Suprapubic skin (tissue), 4 donors: ENCODE measurements at regions not wholly inside any gene's neighbourhood (a gene's known extent, or its start where the extent isn't known, plus 50 kb on each side); places are given as distances from the start of the nearest gene placed in this dataset.

Experiments used
- DNase-seq, 2 donors: peaks; one replicate each; pipeline ENCODE4 v3.0.0-alpha.2; 2019; ENCODE audit warnings: low spot score in 2 of 2
- H3K27ac ChIP-seq: fragments of 200-600 bp; sonication (generic); one replicate; pipeline ENCODE4 v1.5.1; 2019
- H3K27me3 ChIP-seq: fragments of 200-600 bp; sonication (generic); one replicate; pipeline ENCODE4 v1.5.1; 2019
- H3K36me3 ChIP-seq: fragments of 200-600 bp; sonication (generic); one replicate; pipeline ENCODE4 v1.5.1; 2019
- H3K4me1 ChIP-seq: fragments of 200-600 bp; sonication (generic); one replicate; pipeline ENCODE4 v1.5.1; 2019
- H3K4me3 ChIP-seq: fragments of 200-600 bp; sonication (generic); one replicate; pipeline ENCODE4 v1.5.1; 2019; ENCODE audit warnings: mild to moderate bottlenecking
- H3K9me3 ChIP-seq: fragments of 200-600 bp; sonication (generic); one replicate; pipeline ENCODE4 v1.5.1; 2019
- CTCF ChIP-seq, 2 donors: fragments of 200-600 bp in 1 of 2; fragments of 450-650 bp in 1 of 2; sonication (generic) in 1 of 2; IDR thresholded peaks; one replicate each; pipeline ENCODE4 v1.5.1; 2016 to 2019; ENCODE audit warnings: antibody characterized with exemption in 2 of 2, mild to moderate bottlenecking in 1 of 2, moderate library complexity in 1 of 2
- EP300 ChIP-seq: sonication (generic); formaldehyde crosslinking; IDR thresholded peaks from one replicate; pipeline ENCODE4 v1.6.1; 2017; ENCODE audit warnings: antibody characterized with exemption
- POLR2A ChIP-seq, 2 donors: fragments of 450-650 bp; IDR thresholded peaks; one replicate each; pipeline ENCODE4 v1.6.1; 2017; ENCODE audit warnings: antibody characterized with exemption in 2 of 2, mild to moderate bottlenecking in 2 of 2, moderate library complexity in 2 of 2
- POLR2AphosphoS5 ChIP-seq, 3 donors: sonication (generic); formaldehyde crosslinking; IDR thresholded peaks; one replicate each; pipeline ENCODE4 v1.6.1; 2017; ENCODE audit warnings: antibody characterized with exemption in 3 of 3
- WGBS: methylation state at CpG from one replicate; pipeline ENCODE4 v1.1.5; 2018; 5-methylcytosine and 5-hydroxymethylcytosine counted together

DNA sequence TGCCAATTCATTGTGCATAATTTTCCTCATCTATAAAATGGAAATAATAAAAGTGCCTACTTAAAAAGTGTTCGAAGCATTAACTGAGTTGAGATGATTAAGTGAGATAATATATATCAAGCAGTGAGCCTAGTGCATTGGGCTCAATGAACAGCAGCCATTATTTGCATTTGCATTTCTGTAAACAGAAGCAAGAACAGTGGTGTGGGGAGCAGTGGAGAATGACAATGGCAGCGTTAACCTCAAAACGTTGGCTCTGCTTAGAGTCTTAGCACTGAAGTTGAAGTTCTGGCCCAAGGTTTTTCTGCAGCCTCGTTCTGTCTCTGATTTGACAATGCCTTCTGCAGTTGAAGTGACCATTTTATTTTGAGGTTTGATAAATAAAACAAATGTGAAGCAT is 466.3 kb upstream of the ONECUT1 start:
- H3K4me1 ChIP-seq = no peaks in the 10 kb centered on the region
- TF ChIP-seq EP300 (no peak), POLR2AphosphoS5 (IDR thresholded peaks at IDR 0.05) (no peak), CTCF (IDR thresholded peaks at IDR 0.05) (no peak), POLR2A (IDR thresholded peaks at IDR 0.05) (no peak)
- H3K36me3 ChIP-seq = no peaks in the 10 kb centered on the region
- H3K27me3 ChIP-seq = peaks cover 3% of the 10 kb centered on the region
- no peak for DNase-seq
- H3K4me3 ChIP-seq = no peak overlapping the region
- H3K9me3 ChIP-seq = no peaks in the 10 kb centered on the region
- 78% methylated on average over 4 of the region's 4 CpGs for WGBS
- no peak overlapping the region for H3K27ac ChIP-seq

DNA sequence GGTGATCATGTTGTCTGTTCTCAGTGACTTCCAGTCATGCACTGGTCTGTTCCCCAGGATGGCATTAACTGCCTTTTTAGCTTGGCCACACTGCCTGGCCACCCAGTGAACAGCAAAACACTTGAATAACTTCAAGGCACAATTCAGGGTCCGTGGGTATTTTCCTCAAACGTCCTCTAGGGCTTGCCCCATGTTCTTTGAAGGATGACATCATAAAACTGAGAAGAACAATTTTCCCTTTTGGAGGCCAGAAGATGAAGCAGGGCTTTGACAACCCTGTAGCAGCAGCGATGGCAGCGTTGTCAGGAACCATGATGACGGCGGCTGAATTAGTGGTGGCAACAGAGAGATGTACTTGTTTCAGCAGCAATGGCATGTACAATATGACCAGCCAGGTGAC is 465.9 kb upstream of the ONECUT1 start:
- no peak for DNase-seq
- Histone ChIP-seq H3K9me3 (no peaks in the 10 kb centered on the region), H3K27me3 (peaks cover 3% of the 10 kb centered on the region), H3K4me1 (no peaks in the 10 kb centered on the region), H3K27ac (no peak overlapping the region), H3K36me3 (no peaks in the 10 kb centered on the region), H3K4me3 (no peak overlapping the region)
- TF ChIP-seq CTCF (IDR thresholded peaks at IDR 0.05) = no peak
- no peak for TF ChIP-seq POLR2A (IDR thresholded peaks at IDR 0.05)
- TF ChIP-seq POLR2AphosphoS5 (IDR thresholded peaks at IDR 0.05) = no peak
- no peak for TF ChIP-seq EP300
- WGBS = 80% methylated on average over 6 of the region's 6 CpGs

- no peaks in the 10 kb centered on the region for H3K9me3 ChIP-seq
- H3K27me3 ChIP-seq = peaks cover 3% of the 10 kb centered on the region
- H3K4me1 ChIP-seq = no peaks in the 10 kb centered on the region
- no peak for DNase-seq
- H3K36me3 ChIP-seq = no peaks in the 10 kb centered on the region
- 21% methylated on average over 8 of the region's 8 CpGs for WGBS
- H3K27ac ChIP-seq = no peak overlapping the region
- TF ChIP-seq EP300 (no peak), CTCF (IDR thresholded peaks at IDR 0.05) (no peak), POLR2AphosphoS5 (IDR thresholded peaks at IDR 0.05) (no peak), POLR2A (IDR thresholded peaks at IDR 0.05) (no peak)
- no peak overlapping the region for H3K4me3 ChIP-seq
These were observed 461.9 kb upstream of the ONECUT1 start for GRCh38 chr15:53251996-53252395.

- Histone ChIP-seq H3K9me3 (no peaks in the 10 kb centered on the region), H3K4me1 (no peaks in the 10 kb centered on the region), H3K27me3 (peaks cover 3% of the 10 kb centered on the region), H3K27ac (no peak overlapping the region), H3K4me3 (no peak overlapping the region), H3K36me3 (no peaks in the 10 kb centered on the region)
- TF ChIP-seq CTCF (IDR thresholded peaks at IDR 0.05) (no peak), POLR2AphosphoS5 (IDR thresholded peaks at IDR 0.05) (no peak)
- WGBS = 45% methylated on average over 2 of the region's 2 CpGs
- no peak for DNase-seq
These were observed 461.4 kb upstream of the ONECUT1 start for GRCh38 chr15:53251523-53251922.

- Histone ChIP-seq H3K4me1 (no peaks in the 10 kb centered on the region), H3K27me3 (peaks cover 3% of the 10 kb centered on the region), H3K27ac (no peak overlapping the region), H3K4me3 (no peak overlapping the region), H3K36me3 (no peaks in the 10 kb centered on the region), H3K9me3 (no peaks in the 10 kb centered on the region)
- no peak for TF ChIP-seq CTCF (IDR thresholded peaks at IDR 0.05)
- no peak for TF ChIP-seq POLR2AphosphoS5 (IDR thresholded peaks at IDR 0.05)
- TF ChIP-seq EP300 = no peak
- TF ChIP-seq POLR2A (IDR thresholded peaks at IDR 0.05) = no peak
- WGBS = 73% methylated on average over 2 of the region's 2 CpGs
- no peak for DNase-seq
These were observed 457.0 kb upstream of the ONECUT1 start for GRCh38 chr15:53247041-53247708.
